ENCODE measurements at regions not wholly inside any gene's neighbourhood (a gene's known extent, or its start where the extent isn't known, plus 50 kb on each side); places are given as distances from the start of the nearest gene placed in this dataset.
"Not testable (repeated sequence)": the region's sequence is repeated elsewhere in the genome, so short reads cannot be mapped to it uniquely, and the experiment has no call there.

DNA sequence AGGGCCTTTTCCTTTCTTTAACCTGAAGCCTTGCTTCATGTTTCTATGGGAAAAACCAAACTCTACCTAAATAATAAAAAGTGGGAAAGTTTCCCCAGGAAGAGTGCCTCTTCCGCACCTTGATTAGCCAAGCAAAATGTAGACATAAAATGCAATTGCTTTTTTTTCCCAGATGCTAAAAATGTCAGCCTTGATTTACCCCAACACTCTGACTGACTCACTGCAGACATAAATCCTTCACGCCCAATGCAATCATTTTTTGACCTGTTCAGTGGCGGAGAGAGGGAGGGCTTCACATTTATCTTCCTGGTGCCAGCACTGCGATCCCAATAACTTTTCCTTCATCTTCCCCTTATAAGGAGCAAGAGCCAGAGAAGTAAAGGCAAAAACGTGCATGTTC, 261.5 kb downstream of the SEC16B start:
- no peak for DNase-seq

DNA sequence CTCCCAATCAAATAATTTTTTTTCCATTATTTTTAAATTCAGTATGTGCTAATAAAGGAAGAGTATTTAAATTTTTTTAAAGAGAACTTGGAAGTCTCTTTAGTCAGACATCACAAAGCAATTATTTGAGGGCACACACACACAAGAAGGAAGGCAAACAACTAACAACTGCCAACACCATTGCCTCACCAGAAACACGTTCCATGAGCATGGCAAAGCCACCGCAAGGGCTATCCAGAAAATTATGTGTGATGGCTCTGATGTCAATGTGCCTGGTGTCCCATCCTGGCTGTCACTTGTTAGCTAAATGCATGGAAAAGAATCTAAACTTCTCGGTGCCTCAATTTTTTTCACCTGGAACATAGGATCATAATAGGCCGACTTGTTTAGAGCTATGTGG, 262.9 kb downstream of the SEC16B start:
- DNase-seq: no peak

DNA sequence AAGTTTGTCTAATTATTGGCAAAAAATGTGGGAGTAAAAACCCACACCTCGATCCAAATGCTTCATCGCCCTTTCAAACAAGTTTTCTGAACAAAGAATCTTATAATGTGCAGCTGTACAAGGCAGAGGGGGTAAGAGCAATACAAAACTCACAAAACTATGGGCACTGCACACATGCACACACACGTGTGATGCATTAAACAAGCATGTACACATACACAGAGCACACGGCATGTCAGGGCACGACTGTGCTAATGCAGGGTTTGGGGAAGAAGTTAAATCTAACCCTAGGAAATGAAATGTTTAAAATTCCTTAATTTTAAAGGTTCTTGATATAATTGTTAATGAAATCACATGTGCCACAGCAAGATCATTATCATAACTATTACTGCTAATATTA, 264.0 kb downstream of the SEC16B start:
- no peak for DNase-seq

DNA sequence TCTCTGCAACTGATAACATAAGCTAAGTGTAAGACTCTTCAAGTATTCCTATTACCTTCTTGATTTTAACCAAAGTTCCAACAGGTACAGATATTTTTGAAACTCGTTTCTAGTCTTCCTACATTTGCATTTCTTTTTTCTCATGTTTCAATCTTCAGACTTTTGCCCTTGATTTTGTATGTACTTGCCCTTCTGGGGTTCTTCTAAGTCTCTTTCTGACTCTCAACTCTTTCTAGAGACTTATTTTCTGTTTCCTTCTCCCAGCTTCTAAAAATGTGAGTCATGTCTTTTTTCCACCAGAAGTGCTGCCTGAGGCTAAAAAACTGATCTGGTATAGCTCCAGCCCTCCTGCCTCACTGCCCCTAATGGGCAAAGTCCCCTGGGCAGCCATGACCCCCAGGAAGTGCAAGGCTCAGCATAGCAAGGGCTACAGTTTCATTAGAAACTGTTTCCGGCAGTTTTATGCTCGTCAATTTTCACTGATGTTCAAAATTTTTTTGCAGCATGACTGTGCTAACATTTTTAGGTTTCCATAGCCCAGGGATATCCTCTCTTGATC, 265.9 kb downstream of the SEC16B start:
- DNase-seq: no peak

DNA sequence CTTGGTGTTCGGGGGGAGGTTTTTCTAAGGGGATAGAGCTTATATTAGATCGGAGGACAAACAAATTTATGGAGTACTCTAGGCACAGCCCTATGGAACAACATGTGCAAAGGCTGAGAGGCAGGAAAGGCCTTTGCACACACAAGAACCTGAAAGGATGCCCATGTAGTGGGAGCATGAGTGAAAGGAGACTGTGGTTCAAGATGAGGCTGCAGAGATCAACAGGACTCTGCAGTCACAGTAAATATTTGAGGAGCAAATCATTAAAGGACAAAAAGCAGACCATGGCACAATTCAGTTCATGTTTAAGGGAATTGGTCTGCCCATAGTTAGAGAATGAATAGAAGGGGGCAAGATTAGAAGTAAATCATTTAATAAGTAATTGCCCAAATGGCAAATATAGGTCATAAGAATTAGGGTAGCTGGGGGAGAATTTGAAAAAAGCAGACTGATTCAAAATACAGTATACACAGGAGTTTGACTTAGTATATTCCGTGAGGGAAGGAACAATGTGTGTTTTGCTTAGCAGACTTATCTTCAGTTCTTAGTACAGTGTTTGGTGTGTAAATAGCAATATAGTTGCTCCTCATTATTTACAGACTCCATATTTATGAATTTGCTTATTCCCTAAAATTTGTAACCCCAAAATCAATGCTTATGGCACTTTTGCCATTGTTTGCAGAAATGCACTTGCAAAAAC, 268.1 kb downstream of the SEC16B start:
- no peak for DNase-seq

DNA sequence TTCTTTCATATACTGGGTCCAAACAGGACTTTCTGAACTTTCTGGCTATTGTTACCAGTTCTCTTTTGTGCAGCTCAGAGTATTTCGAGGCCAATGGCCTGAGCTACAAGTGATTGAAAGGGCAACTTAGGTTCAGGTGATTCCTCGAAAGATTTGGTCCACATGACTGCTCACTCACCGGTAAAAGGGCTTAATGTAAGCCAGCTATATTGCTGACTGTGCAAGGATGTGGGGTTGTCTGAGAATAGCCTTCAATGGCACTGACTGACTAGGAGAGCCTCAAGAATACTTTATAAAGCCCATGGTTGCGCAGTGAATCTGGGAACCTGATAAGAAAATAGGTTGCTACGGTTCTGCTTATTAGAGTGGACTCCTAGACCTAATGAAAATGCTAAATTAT, 269.0 kb downstream of the SEC16B start:
- DNase-seq: no peak

DNA sequence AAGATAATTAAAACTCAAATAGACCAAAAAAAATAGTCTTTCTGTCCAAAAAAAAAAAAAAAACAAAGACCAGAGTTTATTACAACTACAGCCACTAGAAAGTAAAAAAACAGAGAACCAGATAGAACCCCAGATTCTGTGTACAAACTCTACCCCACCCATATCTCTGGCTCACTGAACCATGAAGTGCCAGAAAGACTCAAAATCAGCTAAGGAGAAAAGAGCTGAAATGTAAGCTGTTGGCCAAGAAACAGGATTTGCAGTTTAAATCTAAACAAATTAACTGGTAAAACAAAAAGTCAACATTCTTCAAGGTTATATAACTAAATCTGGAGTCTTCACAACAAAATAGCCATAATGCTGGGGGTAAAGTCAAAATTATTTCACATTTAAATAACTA, 278.9 kb downstream of the SEC16B start:
- no peak for DNase-seq

DNA sequence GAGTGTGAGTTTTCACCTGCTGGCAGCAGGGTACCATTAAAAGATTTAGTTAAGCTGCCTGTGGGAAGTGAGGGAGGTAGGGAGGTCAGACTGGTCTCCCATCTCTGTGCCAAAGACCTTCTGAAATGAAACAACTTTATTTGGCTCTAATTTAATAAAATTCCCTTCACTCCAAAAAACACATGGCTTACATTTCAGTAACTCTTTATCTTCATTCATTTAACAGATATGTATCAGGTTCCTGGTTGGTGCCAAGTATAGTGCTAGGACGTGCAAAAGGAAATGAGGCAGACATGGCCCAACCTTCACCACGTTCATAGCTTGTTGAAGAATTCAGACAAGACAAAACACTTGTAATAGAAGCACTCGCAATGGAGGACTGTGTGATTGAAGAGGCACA, 282.3 kb downstream of the SEC16B start:
- DNase-seq: no peak

DNA sequence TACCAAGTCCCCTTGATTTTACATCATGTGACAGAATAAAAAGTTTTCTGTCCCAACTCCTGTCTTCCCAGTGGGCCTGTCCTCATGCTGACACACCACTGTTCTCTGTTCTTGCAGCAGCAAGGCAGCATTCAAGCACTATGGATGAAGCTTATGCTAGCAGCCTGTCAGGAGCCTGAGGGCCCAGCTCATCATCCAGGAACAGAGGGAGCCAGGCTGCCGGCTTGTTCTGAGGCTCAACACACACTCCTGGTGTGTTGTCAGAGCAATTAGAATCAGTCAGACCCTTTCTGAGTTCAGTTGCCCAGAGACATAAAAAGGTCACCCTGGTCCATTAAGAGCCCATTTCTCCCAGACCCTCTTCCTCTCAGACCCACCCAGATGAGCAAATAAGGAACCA, 282.9 kb downstream of the SEC16B start:
- DNase-seq: no peak

DNA sequence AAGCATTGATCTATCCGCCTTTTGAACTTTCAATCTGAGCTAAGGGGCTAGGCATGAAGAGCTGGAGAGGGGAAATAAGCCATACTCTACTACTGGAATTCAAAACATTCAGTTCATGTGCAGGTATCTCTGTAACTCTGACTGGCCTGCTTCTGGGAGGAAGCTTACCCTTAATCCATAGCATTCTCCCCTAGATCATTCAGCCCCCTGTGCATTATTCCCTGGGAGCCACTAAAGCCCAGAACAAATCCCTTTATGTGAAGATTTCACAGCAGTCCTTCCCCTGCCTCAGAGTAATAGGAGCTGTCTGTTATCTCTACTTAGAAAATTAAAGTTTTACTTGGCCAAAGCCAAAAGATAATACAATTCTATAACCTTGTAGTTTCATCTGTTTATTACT, 300.7 kb downstream of the SEC16B start:
- no peak for DNase-seq

DNA sequence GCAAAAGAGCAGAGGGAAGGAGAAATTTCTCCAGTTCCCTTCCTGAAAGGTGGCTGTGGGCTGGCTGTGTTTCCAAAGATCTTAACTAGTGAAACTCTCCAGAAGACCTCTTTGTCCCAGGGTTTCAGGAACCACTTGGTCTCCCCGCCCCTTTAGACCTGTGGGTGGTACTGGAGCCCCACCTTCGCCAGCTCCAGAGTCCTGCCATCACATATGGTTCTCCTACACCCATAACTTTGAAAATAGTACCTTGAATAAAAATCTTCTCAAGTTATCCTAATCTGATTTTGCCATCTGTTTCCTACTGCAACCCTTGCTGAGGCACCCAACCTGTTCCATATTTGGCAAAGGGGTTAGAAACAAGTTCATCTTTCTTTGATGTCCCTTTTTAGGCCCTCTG, 303.9 kb downstream of the SEC16B start:
- no peak for DNase-seq

DNA sequence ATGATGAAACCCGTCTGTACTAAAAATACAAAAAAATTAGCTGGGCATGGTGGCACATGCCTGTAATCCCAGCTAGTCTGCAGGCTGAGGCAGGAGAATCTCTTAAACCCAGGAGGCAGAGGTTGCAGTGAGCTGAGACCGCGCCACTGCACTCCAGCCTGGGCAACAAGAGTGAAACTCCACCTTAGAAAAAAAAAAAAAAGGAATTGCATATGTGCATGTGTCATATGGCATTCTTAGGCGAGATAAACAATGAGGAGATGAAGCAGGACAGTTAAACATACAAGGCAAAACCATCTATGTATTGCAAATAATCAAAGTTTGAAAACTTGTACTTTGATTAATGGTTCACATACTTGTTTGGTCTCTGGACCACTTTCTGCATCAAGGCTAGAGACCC, 305.1 kb downstream of the SEC16B start:
- DNase-seq: not testable (repeated sequence)

DNA sequence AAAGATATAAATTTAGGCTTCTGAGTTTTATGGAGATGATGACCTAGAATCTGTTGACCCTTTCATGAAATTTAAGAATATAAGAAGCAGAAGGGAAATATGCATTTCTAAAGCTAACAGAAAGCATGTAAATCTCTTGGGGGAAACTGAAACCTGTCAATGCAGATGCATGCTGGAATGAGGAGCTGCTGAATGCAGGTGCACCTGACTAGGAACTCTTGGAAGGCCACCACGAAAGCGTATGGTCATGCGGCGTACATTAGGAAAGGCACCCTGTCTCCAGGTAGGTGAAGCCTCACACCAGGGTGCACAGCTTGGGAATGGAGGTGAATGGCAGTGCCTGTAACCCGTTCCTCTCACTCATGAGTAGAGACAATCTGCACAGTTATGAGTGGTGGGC, 309.7 kb downstream of the SEC16B start:
- DNase-seq: no peak

DNA sequence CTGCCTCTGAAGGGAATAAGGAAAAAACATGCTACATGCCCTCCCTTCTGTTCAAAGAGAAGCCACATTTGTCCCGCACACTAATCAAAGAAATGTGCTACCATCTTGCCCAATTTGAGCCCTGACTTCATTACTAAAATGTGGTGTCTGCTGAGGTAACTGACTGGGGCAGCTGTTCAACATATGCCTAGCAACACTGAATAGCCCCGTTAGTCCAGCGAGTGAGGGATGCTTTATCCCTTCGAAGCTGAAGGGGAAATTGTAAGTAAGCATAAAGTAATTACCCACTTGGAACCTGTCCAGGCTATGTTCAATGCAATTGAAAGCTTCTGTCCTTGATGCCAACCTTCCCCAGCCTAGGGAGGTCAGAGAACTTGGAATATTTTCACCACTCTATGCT, 310.6 kb downstream of the SEC16B start:
- DNase-seq: no peak

DNA sequence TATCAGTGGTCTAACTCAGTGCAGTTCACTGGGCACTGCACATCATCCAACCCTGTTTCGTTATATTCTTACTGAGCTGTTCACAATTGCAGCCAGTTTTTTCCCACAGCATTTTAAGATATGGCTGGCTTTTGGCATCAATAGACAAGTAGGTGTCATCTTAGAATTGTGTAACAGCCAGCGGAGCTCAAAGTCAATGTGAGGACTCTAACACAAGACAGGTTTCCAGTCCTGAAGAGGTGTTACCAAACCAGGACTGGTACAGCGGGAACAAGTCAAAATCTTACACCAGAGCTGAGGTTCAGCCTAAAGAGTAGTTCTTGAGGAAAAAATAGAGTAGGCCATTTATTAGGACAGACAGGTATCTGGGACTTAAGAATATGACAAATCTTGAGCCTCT, 313.3 kb downstream of the SEC16B start:
- DNase-seq: no peak

DNA sequence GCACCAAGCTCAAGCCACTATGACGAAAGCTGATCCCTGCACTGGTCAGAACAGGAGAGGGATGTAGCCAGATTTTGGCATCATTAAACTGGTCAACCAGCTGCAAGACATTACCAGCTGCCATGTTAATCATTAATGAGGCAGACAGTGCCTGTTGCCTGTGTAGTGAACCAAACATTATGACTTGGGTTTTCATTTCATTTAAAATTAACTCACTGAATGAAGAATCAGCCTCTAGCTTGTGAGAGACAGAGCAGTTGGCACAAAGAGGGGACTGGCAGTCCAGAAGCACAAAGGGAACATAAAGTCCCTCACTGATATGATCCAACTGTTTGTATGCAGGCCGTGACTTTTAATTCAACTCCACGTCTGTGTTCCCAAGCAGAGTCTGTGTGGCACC, 318.9 kb downstream of the SEC16B start:
- peak; percentile 63 for DNase-seq

DNA sequence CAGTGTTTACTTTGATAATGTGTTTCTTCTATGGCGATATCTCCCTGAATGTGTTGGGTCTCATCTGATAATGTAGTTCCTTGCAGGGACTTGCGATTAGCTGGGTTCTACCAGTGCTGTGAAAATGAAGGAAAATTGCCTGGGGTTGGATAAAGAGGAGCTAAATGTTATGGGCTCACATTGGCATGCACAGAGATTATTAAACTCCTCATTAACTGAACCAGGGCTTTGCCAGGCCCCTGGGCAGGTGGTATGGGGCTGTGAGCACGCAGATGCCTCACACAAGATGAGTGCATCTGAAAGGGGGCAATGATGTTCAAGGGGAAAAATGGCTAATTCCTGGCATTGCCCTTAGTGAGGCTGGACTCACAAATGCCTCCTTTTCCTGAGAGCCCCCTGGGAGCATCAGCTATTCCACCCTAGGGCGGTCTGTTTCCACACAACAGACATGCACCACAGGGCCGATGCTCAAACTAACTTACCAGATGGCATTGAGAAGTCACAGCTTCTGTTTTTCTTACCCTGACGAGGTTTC, 321.1 kb downstream of the SEC16B start:
- no peak for DNase-seq

DNA sequence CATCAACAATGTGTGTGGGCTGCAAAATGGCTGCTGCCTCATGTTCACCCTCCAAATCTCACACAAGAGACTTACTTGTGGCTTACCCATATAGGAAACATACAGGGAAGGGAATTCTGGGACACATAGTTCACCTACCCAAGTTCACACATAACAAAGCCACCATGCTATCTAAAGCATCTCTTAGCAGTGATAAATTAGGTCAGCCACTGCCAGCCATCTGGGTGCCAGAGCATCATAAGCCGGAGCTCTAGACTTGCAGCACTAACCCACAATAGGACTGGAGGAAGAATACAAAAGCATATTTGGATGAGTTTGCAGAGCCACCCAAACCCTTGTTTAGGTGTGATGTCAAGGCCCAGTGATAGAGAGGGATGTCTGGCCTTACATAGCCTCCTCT, 321.7 kb downstream of the SEC16B start:
- DNase-seq: no peak

DNA sequence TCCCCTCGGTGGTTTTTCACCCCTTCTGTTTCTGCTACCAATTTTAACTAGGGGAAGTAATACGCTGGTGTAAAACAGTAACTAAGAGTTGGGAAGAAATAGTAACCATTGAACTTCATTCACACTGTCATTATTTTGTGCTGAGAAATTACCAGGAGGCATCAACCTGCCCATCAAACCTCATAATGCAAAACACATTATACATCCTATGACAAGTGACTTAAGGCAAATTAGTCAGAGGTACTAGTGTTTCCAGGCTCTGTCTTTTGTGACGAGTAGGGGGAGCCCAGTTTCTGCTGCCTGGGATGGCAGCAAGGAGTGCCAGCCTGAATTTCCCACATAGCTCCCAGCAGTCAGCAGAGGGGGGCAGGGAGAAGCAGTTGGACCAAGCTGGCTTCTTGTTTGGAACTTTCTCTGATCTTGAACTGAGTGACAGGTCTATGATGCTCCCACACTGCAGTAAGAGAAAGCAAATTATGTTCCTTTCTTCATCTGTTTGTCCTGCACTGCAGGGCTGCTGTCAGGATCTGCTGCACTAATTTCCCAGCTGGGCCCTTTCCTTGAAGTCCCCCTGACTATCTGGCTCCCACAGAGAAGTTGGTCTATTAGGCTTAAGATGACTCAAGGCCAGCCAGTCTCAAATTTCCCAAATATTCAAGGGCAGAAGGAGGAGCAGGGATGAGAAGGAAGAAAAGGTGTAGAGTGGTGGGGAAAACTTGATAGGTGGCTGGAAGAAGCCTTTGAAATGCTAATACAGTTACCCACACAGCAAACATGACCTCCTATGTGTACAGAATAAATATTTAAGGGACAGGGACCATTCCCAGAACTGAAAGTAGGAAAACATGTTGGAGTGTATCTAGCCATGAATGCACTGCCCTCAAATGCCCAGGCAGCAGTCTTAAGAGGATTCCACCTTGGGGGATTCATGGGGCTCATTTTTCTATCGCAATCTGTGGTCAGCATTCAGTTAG, 322.8 kb downstream of the SEC16B start:
- no peak for DNase-seq

DNA sequence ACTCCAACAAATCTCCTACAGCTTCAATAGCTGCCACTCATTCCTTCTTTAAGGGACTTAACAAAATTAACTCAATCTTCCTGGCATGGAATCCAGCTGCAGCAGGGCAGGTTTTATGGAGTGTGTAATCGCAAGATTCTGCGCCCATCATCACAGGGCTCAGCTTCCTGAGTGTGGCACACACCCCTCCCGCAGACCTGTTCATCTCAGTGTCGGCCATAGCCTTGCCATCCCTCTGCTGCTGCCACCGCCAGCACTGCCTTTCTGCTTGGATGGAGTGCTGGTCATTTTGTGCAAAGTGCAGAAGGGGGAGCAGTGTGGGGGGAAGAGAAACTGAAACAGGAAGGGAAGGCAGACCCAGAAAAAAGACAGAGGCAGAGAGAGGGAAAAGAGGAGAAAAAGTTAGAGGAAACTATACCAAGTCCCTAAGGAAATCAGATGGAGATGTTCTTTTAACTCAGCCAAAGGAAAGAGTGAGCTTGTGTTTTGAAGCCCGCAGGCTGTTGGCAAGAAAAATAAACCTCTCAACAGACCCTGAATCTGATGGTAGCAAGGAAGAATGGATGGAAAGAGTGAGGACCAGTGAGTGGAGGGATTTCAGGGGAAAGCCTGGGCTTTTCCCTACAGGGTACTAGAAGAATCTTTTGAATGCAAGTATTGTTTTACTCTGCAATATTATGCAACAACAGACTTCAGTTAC, 324.2 kb downstream of the SEC16B start:
- peak; percentile 14 for DNase-seq

DNA sequence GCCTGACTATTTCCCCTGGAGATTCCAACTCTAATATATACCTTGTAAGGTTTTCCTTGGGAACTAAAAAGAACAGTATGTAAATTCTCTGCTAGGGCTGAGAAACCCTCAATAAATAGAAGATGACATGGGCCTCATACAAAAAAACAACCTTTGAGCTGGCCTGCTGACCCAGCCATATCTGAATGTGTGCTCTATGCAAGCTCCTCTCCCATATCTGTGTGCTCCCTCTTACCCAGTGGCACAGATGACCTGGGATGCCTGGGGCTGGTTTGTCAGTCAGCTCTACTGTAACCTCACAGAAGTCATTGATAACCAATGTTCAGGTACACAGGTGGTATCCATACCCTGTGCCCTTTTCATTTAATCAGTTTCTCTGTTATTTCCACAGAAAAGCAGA, 329.2 kb downstream of the SEC16B start:
- no peak for DNase-seq

DNA sequence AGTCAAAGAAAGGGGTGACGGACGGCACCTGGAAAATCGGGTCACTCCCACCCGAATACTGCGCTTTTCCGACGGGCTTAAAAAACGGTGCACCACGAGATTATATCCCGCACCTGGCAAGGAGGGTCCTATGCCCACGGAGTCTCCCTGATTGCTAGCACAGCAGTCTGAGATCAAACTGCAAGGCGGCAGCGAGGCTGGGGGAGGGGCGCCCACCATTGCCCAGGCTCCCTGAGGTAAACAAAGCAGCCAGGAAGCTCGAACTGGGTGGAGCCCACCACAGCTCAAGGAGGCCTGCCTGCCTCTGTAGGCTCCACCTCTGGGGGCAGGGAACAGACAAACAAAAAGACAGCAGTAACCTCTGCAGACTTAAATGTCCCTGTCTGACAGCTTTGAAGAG, 335.7 kb downstream of the SEC16B start:
- DNase-seq: not testable (repeated sequence)
